ENCODE measurements at regions not wholly inside any gene's neighbourhood (a gene's known extent, or its start where the extent isn't known, plus 50 kb on each side); places are given as distances from the start of the nearest gene placed in this dataset.

DNA sequence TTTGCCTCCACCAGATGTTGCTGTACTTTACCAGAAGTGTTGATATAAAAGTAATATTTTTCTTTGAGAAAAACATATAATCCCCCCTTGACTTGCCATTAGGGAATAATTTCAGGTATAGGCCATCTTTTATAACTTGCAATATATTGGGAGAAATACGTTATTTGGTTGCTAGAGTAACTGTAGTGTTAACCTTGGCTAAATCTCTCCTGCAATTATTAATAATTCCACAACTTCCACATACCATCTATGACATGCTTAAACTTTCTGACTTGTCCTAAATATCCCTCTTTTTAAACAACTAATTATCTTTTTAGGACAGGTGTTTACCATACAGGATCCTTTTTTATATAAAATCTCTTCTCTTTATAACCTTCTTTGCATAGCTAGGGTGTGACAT lies 1048.2 kb downstream of the SLC16A7 start:
- Histone ChIP-seq H3K36me3 (no peaks in the 10 kb centered on the region), H3K27ac (no peak overlapping the region), H3K9me3 (no peaks in the 10 kb centered on the region), H3K4me1 (no peaks in the 10 kb centered on the region), H3K27me3 (no peaks in the 10 kb centered on the region), H3K4me3 (no peak overlapping the region)
- no peak for TF ChIP-seq CTCF (IDR thresholded peaks at IDR 0.05)
- TF ChIP-seq POLR2A (IDR thresholded peaks at IDR 0.05): no peak
- WGBS (ENCODE audit: insufficient coverage, low coverage, low lambda C conversion rate, missing lambda C conversion rate): 57% methylated on average over 1 of the region's 1 CpG
- ATAC-seq: no peak
- intact Hi-C loops (cut with DNase I): no loop called here
- DNase-seq: no peak

DNA sequence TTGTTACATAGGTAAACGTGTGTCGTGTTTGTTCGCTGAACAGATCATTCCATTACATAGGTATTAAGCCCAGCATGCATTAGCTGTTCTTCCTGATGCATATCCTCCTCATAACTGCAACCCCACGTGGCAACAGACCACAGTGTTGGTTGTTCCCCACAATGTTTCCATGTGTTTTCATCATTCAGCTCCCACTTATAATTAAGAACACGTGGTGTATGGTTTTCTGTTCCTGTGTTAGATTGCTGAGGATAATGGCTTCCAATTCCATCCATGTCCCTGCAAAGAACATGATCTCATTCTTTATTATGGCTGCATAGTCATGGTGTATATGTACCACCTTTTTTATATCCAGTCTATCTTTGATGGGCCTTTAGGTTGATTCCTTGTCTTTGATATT lies 1071.1 kb downstream of the SLC16A7 start:
- intact Hi-C loops (cut with DNase I): no loop called here
- no peak for DNase-seq
- ATAC-seq: no peak
- Histone ChIP-seq H3K4me3 (no peak overlapping the region), H3K27me3 (no peaks in the 10 kb centered on the region), H3K36me3 (no peaks in the 10 kb centered on the region), H3K4me1 (no peaks in the 10 kb centered on the region), H3K27ac (no peak overlapping the region), H3K9me3 (no peaks in the 10 kb centered on the region)
- TF ChIP-seq POLR2A (IDR thresholded peaks at IDR 0.05): no peak
- TF ChIP-seq CTCF (IDR thresholded peaks at IDR 0.05): no peak
- 58% methylated on average over 5 of the region's 5 CpGs for WGBS (ENCODE audit: insufficient coverage, low coverage, low lambda C conversion rate, missing lambda C conversion rate)

- Histone ChIP-seq H3K27ac (no peak overlapping the region), H3K9me3 (no peaks in the 10 kb centered on the region), H3K36me3 (no peaks in the 10 kb centered on the region), H3K4me1 (no peaks in the 10 kb centered on the region), H3K27me3 (no peaks in the 10 kb centered on the region), H3K4me3 (no peak overlapping the region)
- intact Hi-C loops (cut with DNase I): no loop called here
- TF ChIP-seq CTCF (IDR thresholded peaks at IDR 0.05) (no peak), POLR2A (IDR thresholded peaks at IDR 0.05) (no peak)
- no peak for ATAC-seq
- DNase-seq: no peak
- WGBS (ENCODE audit: insufficient coverage, low coverage, low lambda C conversion rate, missing lambda C conversion rate): no CpG with 5 or more reads among the region's 3 CpGs
These were observed 1077.1 kb downstream of the SLC16A7 start for GRCh38 chr12:60672949-60673348.

DNA sequence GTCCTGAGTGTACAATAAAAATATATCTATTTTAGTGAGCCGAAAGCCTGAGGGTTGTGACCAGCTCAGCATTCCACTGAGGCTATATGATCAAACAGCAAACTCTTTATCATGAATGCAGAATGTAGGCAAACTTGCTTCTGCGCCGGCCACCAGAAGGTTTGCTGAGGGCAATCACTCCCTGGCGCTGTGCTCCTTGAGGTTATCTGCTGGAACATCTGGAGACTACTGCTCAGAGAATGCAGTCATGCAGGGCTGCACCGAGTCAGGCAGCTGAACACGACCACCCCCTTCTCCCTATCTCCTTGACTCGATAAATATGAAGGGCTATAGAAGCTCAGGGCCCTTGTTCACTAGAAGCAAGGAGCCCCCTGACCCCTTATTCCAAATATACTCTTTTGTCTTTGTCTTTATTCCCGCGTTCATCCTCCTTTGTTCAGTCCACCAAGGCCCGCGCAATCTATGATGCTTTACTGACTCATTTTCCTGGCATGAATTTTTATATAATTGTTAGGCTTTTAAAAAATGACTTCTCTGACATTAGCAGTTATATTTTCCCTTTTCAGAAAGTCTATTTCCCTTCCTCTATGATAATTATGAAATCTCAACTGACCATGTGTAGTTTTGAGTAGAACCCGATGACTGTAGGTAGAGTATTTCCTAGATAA lies 1089.3 kb downstream of the SLC16A7 start:
- WGBS (ENCODE audit: insufficient coverage, low coverage, low lambda C conversion rate, missing lambda C conversion rate): 75% methylated on average over 6 of the region's 12 CpGs
- peak in 2 of 4 donors; percentile 23 to 44 for ATAC-seq
- intact Hi-C loops (cut with DNase I): no loop called here
- TF ChIP-seq POLR2A (IDR thresholded peaks at IDR 0.05) (no peak), CTCF (IDR thresholded peaks at IDR 0.05) (peak in 1 of 4 donors; percentile 31)
- H3K4me1 ChIP-seq: no peaks in the 10 kb centered on the region
- H3K36me3 ChIP-seq: no peaks in the 10 kb centered on the region
- no peak overlapping the region for H3K4me3 ChIP-seq
- H3K9me3 ChIP-seq: no peaks in the 10 kb centered on the region
- no peak for DNase-seq
- no peak overlapping the region for H3K27ac ChIP-seq
- no peaks in the 10 kb centered on the region for H3K27me3 ChIP-seq

DNA sequence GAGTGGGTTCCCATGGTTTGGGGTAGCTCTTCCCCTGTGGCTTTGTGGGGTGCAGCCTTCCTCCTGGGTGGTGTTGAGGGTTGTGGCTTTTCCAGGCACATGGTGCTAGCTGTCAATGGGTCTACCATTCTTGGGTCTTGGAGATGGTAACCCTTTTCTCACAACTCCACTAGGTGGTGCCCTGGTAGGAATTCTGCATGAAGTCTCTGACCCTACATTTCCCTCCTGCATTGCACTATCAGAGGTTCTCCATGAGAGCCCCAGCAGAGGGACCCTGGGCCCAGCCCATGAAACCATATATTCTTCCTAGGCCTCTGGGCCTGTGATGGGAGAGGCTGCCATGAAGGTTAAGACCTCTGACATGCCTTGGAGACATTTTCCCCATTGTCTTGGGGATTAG lies 1093.3 kb downstream of the SLC16A7 start:
- intact Hi-C loops (cut with DNase I): no loop called here
- no peaks in the 10 kb centered on the region for H3K9me3 ChIP-seq

More for the DNA sequence above, 1093.3 kb downstream of the SLC16A7 start:
- H3K36me3 ChIP-seq: no peaks in the 10 kb centered on the region
- no peak overlapping the region for H3K27ac ChIP-seq
- ATAC-seq: peak in 2 of 4 donors; percentile 23 to 34
- DNase-seq: no peak
- no peaks in the 10 kb centered on the region for H3K4me1 ChIP-seq
- H3K4me3 ChIP-seq: no peak overlapping the region
- no peaks in the 10 kb centered on the region for H3K27me3 ChIP-seq
- TF ChIP-seq POLR2A (IDR thresholded peaks at IDR 0.05) (no peak), CTCF (IDR thresholded peaks at IDR 0.05) (peak in 1 of 4 donors; percentile 29)

All from right lobe of liver (tissue), 6 donors.